Erythroblast (primary cell): ENCODE measurements at regions not wholly inside any gene's neighbourhood (a gene's known extent, or its start where the extent isn't known, plus 50 kb on each side); places are given as distances from the start of the nearest gene placed in this dataset.

ENCODE experiments used
- GATA1 ChIP-seq: IDR thresholded peaks from 2 replicates; pipeline ENCODE4 v1.6.1; 2011; ENCODE audit warnings: low read depth, mild to moderate bottlenecking, control low read depth, low read length, moderate library complexity
- POLR2A ChIP-seq: IDR thresholded peaks from 2 replicates; pipeline ENCODE4 v1.6.1; 2011; ENCODE audit warnings: mild to moderate bottlenecking, low read length

DNA sequence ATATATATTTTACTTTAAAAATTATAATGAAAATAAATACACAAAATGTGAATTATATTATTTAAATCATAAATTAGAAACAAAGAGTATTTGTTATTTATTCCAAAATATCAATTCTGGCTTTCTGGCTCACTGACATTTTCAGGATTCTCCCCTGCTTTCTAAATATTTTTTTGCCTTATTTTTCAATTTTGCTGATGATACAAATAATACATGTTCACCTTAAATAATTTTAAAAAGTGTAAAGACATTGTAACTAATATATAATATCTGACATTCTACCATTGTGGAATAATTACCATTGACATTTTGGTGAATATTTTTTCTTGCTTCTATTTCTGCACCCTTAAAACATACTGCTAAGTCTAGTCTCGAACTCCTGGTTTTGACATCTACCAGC, 325.9 kb upstream of the CBLB start:
- TF ChIP-seq POLR2A (no peak), GATA1 (no peak)
